ENCODE measurements at regions not wholly inside any gene's neighbourhood (a gene's known extent, or its start where the extent isn't known, plus 50 kb on each side); places are given as distances from the start of the nearest gene placed in this dataset.

- TF ChIP-seq CTCF (IDR thresholded peaks at IDR 0.05; ENCODE audit: low read depth, low read length): no peak
- TF ChIP-seq POLR2A (IDR thresholded peaks at IDR 0.05; ENCODE audit: extremely low read depth, insufficient read length): no peak
- TF ChIP-seq MAX (IDR thresholded peaks at IDR 0.05; ENCODE audit: low read depth, low read length): no peak
These were observed 669.8 kb downstream of the ZEB2 start for GRCh38 chr2:143850084-143850483.
